Neural cell (in vitro differentiated cells): ENCODE measurements at regions not wholly inside any gene's neighbourhood (a gene's known extent, or its start where the extent isn't known, plus 50 kb on each side); places are given as distances from the start of the nearest gene placed in this dataset.

Experiments
- H2AFZ ChIP-seq: fragments of 200-600, 300-800 bp; sonication (generic), shearing (Covaris generic); 2 replicates; pipeline ENCODE4 v1.6.0; 2014; ENCODE audit warnings: low read depth, mild to moderate bottlenecking, antibody characterized with exemption, low read length, moderate library complexity
- H3F3A ChIP-seq: fragments of 200-600 bp; shearing (Covaris generic); 2 replicates; pipeline ENCODE4 v1.6.1; 2016; ENCODE audit warnings: mild to moderate bottlenecking, moderate library complexity, mixed read lengths, antibody characterized with exemption, low read length; ENCODE audit not compliant: insufficient read depth, poor library complexity, severe bottlenecking
- H3K27ac ChIP-seq: fragments of 200-600, 300-800 bp; sonication (generic), shearing (Covaris generic); 2 replicates; pipeline ENCODE4 v1.5.1; 2014; ENCODE audit warnings: mild to moderate bottlenecking, low read length, moderate library complexity
- H3K27me3 ChIP-seq: fragments of 300-800, 200-600 bp; sonication (generic), shearing (Covaris generic); 2 replicates; pipeline ENCODE4 v1.6.0; 2014; ENCODE audit warnings: mild to moderate bottlenecking, low read depth, low read length, moderate library complexity; ENCODE audit not compliant: insufficient read depth
- H3K36me3 ChIP-seq: fragments of 300-800, 200-600 bp; sonication (generic), shearing (Covaris generic); 2 replicates; pipeline ENCODE4 v1.5.1; 2014; ENCODE audit warnings: mild to moderate bottlenecking, antibody characterized with exemption, low read length, moderate library complexity; ENCODE audit not compliant: insufficient read depth
- H3K4me2 ChIP-seq: fragments of 300-800, 200-600 bp; sonication (generic), shearing (Covaris generic); 2 replicates; pipeline ENCODE4 v1.6.0; 2014; ENCODE audit warnings: mild to moderate bottlenecking, low read length
- H3K4me3 ChIP-seq: fragments of 300-800, 200-600 bp; sonication (generic), shearing (Covaris generic); 2 replicates; pipeline ENCODE4 v1.5.1; 2014; ENCODE audit warnings: mild to moderate bottlenecking, low read length, moderate library complexity
- H3K79me2 ChIP-seq: fragments of 200-600 bp; shearing (Covaris generic); replicated peaks from 2 replicates; pipeline ENCODE4 v1.6.0; 2014; ENCODE audit warnings: mild to moderate bottlenecking, low read length, moderate library complexity; ENCODE audit not compliant: insufficient read depth
- H3K9ac ChIP-seq: fragments of 300-800, 200-600 bp; sonication (generic), shearing (Covaris generic); 2 replicates; pipeline ENCODE4 v1.6.1; 2016; ENCODE audit warnings: mild to moderate bottlenecking, low read length, mixed read lengths
- H3K9me2 ChIP-seq: fragments of 200-600 bp; shearing (Covaris generic); 2 replicates; pipeline ENCODE4 v1.6.1; 2016; ENCODE audit warnings: mild to moderate bottlenecking, low read length, mixed read lengths; ENCODE audit not compliant: insufficient read depth
- H3K9me3 ChIP-seq: fragments of 200-600, 300-800 bp; sonication (generic), shearing (Covaris generic); 2 replicates; pipeline ENCODE4 v1.6.1; 2016; ENCODE audit warnings: mild to moderate bottlenecking, mixed run types, low read length, moderate library complexity, mixed read lengths
- H4K20me1 ChIP-seq: fragments of 200-600 bp; shearing (Covaris generic); 2 replicates; pipeline ENCODE4 v1.6.1; 2016; ENCODE audit warnings: mild to moderate bottlenecking, mixed run types; ENCODE audit not compliant: insufficient read depth
- CTCF ChIP-seq: fragments of 450-650 bp; IDR thresholded peaks from 2 replicates; pipeline ENCODE4 v1.5.1; 2014; ENCODE audit warnings: antibody characterized with exemption, mild to moderate bottlenecking, moderate library complexity; ENCODE audit not compliant: poor library complexity, severe bottlenecking
- EP300 ChIP-seq: fragments of 450-650 bp; conservative IDR thresholded peaks from 2 replicates; pipeline ENCODE4 v1.6.1; 2014; ENCODE audit warnings: antibody characterized with exemption, mild to moderate bottlenecking, moderate library complexity; ENCODE audit not compliant: poor library complexity, severe bottlenecking
- EZH2 ChIP-seq: fragments of 200-600, 300-800 bp; shearing (Covaris generic), sonication (generic); IDR thresholded peaks from 2 replicates; pipeline ENCODE4 v1.6.1; 2014; ENCODE audit warnings: antibody characterized with exemption, low read length, borderline replicate concordance, mild to moderate bottlenecking; ENCODE audit not compliant: insufficient read depth, poor library complexity, severe bottlenecking
- MXI1 ChIP-seq: fragments of 450-650 bp; conservative IDR thresholded peaks from 2 replicates; pipeline ENCODE4 v1.6.1; 2014; ENCODE audit warnings: antibody characterized with exemption, mild to moderate bottlenecking; ENCODE audit not compliant: poor library complexity, severe bottlenecking
- POLR2AphosphoS5 ChIP-seq: IDR thresholded peaks from 2 replicates; pipeline ENCODE4 v1.6.1; 2012
- RAD21 ChIP-seq: fragments of 450-650 bp; conservative IDR thresholded peaks from 2 replicates; pipeline ENCODE4 v1.6.1; 2014; ENCODE audit warnings: antibody characterized with exemption, mild to moderate bottlenecking, moderate library complexity
- SMC3 ChIP-seq: fragments of 450-650 bp; conservative IDR thresholded peaks from 2 replicates; pipeline ENCODE4 v1.6.1; 2014; ENCODE audit warnings: antibody characterized with exemption, mild to moderate bottlenecking, moderate library complexity; ENCODE audit not compliant: poor library complexity
- TAF1 ChIP-seq: IDR thresholded peaks from 2 replicates; pipeline ENCODE4 v1.6.1; 2012; ENCODE audit warnings: low read depth
- TF ChIP-seq, protein P1 (sequence below): IDR thresholded peaks from 2 replicates; pipeline ENCODE4 v1.6.1; 2012; ENCODE audit warnings: borderline replicate concordance

GRCh38 chr18:25563346-25563745, 211.4 kb upstream of the ZNF521 start:
- Histone ChIP-seq H3K27ac (no peak overlapping the region), H3K9me3 (no peaks in the 10 kb centered on the region), H4K20me1 (no peaks in the 10 kb centered on the region), H3K4me2 (no peak overlapping the region), H3K9me2 (no peaks in the 10 kb centered on the region), H3F3A (no peaks in the 10 kb centered on the region), H3K79me2 (no peaks in the 10 kb centered on the region), H3K27me3 (no peaks in the 10 kb centered on the region), H3K4me3 (no peak overlapping the region), H3K9ac (no peak overlapping the region), H3K36me3 (no peaks in the 10 kb centered on the region), H2AFZ (no peak overlapping the region)
- no peak for TF ChIP-seq EP300

DNA sequence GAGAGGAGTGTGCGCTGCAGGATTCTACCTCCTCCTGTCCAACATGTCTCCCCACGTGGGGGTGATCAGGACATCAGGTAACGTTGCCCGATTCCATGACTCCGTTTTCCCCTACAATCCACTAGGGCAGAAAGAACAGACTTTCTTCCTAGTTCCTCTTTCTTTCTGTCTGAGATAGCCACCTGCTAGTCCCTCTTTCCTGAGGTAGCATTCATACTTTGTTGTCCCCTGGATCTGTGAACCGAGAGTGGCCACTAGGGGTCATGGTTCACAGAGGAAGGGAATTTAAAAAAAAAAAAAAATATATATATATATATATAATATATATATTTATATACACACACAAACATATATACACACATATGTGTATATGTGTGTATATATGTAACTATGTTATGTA, 210.0 kb upstream of the ZNF521 start:
- Histone ChIP-seq H3K4me3 (no peak overlapping the region), H3K79me2 (no peaks in the 10 kb centered on the region), H3F3A (no peaks in the 10 kb centered on the region), H3K4me2 (no peak overlapping the region), H4K20me1 (no peaks in the 10 kb centered on the region), H3K9ac (no peak overlapping the region), H3K27ac (no peak overlapping the region), H3K9me2 (no peaks in the 10 kb centered on the region), H2AFZ (no peak overlapping the region), H3K36me3 (no peaks in the 10 kb centered on the region), H3K27me3 (no peaks in the 10 kb centered on the region), H3K9me3 (no peaks in the 10 kb centered on the region)
- no peak for TF ChIP-seq MXI1
- TF ChIP-seq TAF1 = no peak
- no peak for TF ChIP-seq RAD21
- TF ChIP-seq EP300 = no peak
- no peak for TF ChIP-seq CTCF

GRCh38 chr18:25560369-25560768, 208.4 kb upstream of the ZNF521 start:
- no peaks in the 10 kb centered on the region for H3K27me3 ChIP-seq
- H3K4me2 ChIP-seq = no peak overlapping the region
- no peaks in the 10 kb centered on the region for H3F3A ChIP-seq
- H3K27ac ChIP-seq = no peak overlapping the region
- no peak overlapping the region for H3K4me3 ChIP-seq
- H3K79me2 ChIP-seq = no peaks in the 10 kb centered on the region
- H2AFZ ChIP-seq = no peak overlapping the region
- no peaks in the 10 kb centered on the region for H3K9me2 ChIP-seq
- H3K36me3 ChIP-seq = no peaks in the 10 kb centered on the region
- no peak for TF ChIP-seq SMC3
- no peak for TF ChIP-seq POLR2AphosphoS5
- TF ChIP-seq MXI1 = no peak
- no peak for TF ChIP-seq EZH2
- TF ChIP-seq, protein P1, sequence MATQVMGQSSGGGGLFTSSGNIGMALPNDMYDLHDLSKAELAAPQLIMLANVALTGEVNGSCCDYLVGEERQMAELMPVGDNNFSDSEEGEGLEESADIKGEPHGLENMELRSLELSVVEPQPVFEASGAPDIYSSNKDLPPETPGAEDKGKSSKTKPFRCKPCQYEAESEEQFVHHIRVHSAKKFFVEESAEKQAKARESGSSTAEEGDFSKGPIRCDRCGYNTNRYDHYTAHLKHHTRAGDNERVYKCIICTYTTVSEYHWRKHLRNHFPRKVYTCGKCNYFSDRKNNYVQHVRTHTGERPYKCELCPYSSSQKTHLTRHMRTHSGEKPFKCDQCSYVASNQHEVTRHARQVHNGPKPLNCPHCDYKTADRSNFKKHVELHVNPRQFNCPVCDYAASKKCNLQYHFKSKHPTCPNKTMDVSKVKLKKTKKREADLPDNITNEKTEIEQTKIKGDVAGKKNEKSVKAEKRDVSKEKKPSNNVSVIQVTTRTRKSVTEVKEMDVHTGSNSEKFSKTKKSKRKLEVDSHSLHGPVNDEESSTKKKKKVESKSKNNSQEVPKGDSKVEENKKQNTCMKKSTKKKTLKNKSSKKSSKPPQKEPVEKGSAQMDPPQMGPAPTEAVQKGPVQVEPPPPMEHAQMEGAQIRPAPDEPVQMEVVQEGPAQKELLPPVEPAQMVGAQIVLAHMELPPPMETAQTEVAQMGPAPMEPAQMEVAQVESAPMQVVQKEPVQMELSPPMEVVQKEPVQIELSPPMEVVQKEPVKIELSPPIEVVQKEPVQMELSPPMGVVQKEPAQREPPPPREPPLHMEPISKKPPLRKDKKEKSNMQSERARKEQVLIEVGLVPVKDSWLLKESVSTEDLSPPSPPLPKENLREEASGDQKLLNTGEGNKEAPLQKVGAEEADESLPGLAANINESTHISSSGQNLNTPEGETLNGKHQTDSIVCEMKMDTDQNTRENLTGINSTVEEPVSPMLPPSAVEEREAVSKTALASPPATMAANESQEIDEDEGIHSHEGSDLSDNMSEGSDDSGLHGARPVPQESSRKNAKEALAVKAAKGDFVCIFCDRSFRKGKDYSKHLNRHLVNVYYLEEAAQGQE = no peak
- no peak for TF ChIP-seq TAF1
- no peak for TF ChIP-seq EP300
- TF ChIP-seq CTCF = no peak
- TF ChIP-seq RAD21 = no peak
- no peaks in the 10 kb centered on the region for H3K9me3 ChIP-seq
- H3K9ac ChIP-seq = no peak overlapping the region
- H4K20me1 ChIP-seq = no peaks in the 10 kb centered on the region
